GM06990 (cell line): ENCODE measurements at regions not wholly inside any gene's neighbourhood (a gene's known extent, or its start where the extent isn't known, plus 50 kb on each side); places are given as distances from the start of the nearest gene placed in this dataset.

Experiments
- DNase-seq: peaks from one replicate; pipeline ENCODE4 v3.0.0-alpha.2; 2011; ENCODE audit not compliant: insufficient read length; ENCODE audit errors: extremely low read depth
- H3K27me3 ChIP-seq: replicated peaks from 2 replicates; pipeline ENCODE4 v1.6.0; 2011; ENCODE audit warnings: low read length; ENCODE audit not compliant: control insufficient read depth, insufficient read depth
- H3K36me3 ChIP-seq: 2 replicates; pipeline ENCODE4 v1.5.1; 2011; ENCODE audit warnings: low read length; ENCODE audit not compliant: control insufficient read depth, insufficient read depth
- H3K4me3 ChIP-seq: replicated peaks from 2 replicates; pipeline ENCODE4 v1.5.1; 2011; ENCODE audit warnings: low read depth, mild to moderate bottlenecking, control low read depth, low read length
- CTCF ChIP-seq: IDR thresholded peaks from 2 replicates; pipeline ENCODE4 v1.5.1; 2011; ENCODE audit warnings: low read length, control low read depth, mild to moderate bottlenecking, inconsistent platforms; ENCODE audit not compliant: insufficient read depth, poor library complexity, severe bottlenecking

GRCh38 chr20:48563191-48563870 is 264.5 kb downstream of the PREX1 start:
- H3K36me3 ChIP-seq: no peaks in the 10 kb centered on the region
- no peak for TF ChIP-seq CTCF
- DNase-seq: no peak
- no peaks in the 10 kb centered on the region for H3K27me3 ChIP-seq
- H3K4me3 ChIP-seq: no peak overlapping the region

GRCh38 chr20:48562586-48563116 is 265.1 kb downstream of the PREX1 start:
- TF ChIP-seq CTCF: no peak
- Histone ChIP-seq H3K36me3 (no peaks in the 10 kb centered on the region), H3K27me3 (no peaks in the 10 kb centered on the region; the same call in 1 of the 2 replicates), H3K4me3 (no peak overlapping the region)
- no peak for DNase-seq

- no peaks in the 10 kb centered on the region for H3K36me3 ChIP-seq
- no peak for DNase-seq
- no peak overlapping the region for H3K4me3 ChIP-seq
- no peak for TF ChIP-seq CTCF
- H3K27me3 ChIP-seq: no peaks in the 10 kb centered on the region; the same call in none of the 2 replicates
Measured at GRCh38 chr20:48558906-48559305, 268.9 kb downstream of the PREX1 start.

GRCh38 chr20:48557380-48557779 is 270.4 kb downstream of the PREX1 start:
- DNase-seq: no peak
- no peak overlapping the region for H3K4me3 ChIP-seq
- no peaks in the 10 kb centered on the region for H3K36me3 ChIP-seq

GRCh38 chr20:48556956-48557355 is 270.8 kb downstream of the PREX1 start:
- no peak for TF ChIP-seq CTCF
- Histone ChIP-seq H3K27me3 (no peaks in the 10 kb centered on the region; the same call in none of the 2 replicates), H3K4me3 (no peak overlapping the region), H3K36me3 (no peaks in the 10 kb centered on the region)
- no peak for DNase-seq

More at GRCh38 chr20:48557380-48557779, 270.4 kb downstream of the PREX1 start:
- no peaks in the 10 kb centered on the region; the same call in none of the 2 replicates for H3K27me3 ChIP-seq
- TF ChIP-seq CTCF: no peak

- TF ChIP-seq CTCF: no peak
- H3K4me3 ChIP-seq: no peak overlapping the region
Measured at GRCh38 chr20:48552550-48552949, 275.2 kb downstream of the PREX1 start.

More at GRCh38 chr20:48552550-48552949, 275.2 kb downstream of the PREX1 start:
- no peaks in the 10 kb centered on the region for H3K36me3 ChIP-seq
- no peak for DNase-seq
- no peaks in the 10 kb centered on the region; the same call in none of the 2 replicates for H3K27me3 ChIP-seq
